ENCODE measurements at regions not wholly inside any gene's neighbourhood (a gene's known extent, or its start where the extent isn't known, plus 50 kb on each side); places are given as distances from the start of the nearest gene placed in this dataset.
A peak's percentile ranks its signal among the peaks of the same experiment; 100 is the strongest.

DNA sequence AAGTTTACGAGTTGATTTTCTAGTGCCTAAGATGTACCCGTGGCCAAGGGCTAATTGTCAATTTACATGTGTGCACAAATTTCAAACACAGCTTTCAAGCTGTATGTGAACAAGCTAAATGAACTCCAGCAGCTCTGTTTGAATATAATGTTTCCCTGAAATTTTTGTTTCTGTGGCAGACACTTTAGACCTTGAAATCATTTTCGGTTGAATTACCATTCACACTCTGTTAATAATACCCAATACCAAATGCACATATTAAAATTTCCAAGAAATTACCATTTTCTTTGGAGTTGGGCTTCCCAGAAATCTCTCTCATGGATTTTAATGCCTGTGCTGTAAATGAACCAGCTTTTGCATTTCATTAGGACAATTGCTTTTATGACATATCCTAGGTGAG is 506.1 kb upstream of the ID4 start:
- H3K9me3 ChIP-seq: no peaks in the 10 kb centered on the region
- WGBS, 5 donors: 69 to 92% (median 86%) methylated on average over 3 of the region's 3 CpGs
- no peaks in the 10 kb centered on the region for H3K27me3 ChIP-seq
- peaks cover 0 to 1% (median 0%) of the 10 kb centered on the region in 4 donors for H3K4me1 ChIP-seq
- H3K27ac ChIP-seq: no peak overlapping the region
- H3K4me3 ChIP-seq: no peak overlapping the region
- DNase-seq: no peak
- intact Hi-C loops (cut with DNase I; ENCODE audit: low total_unique reads): no loop called here
- H3K36me3 ChIP-seq: no peaks in the 10 kb centered on the region
- TF ChIP-seq CTCF (IDR thresholded peaks at IDR 0.05) (no peak), POLR2AphosphoS5 (IDR thresholded peaks at IDR 0.05) (no peak), POLR2A (IDR thresholded peaks at IDR 0.05) (no peak), EP300 (IDR thresholded peaks at IDR 0.05) (no peak)

- no peak for TF ChIP-seq EP300 (IDR thresholded peaks at IDR 0.05)
- no peak for TF ChIP-seq CTCF (IDR thresholded peaks at IDR 0.05)
- TF ChIP-seq POLR2A (IDR thresholded peaks at IDR 0.05): no peak
- TF ChIP-seq POLR2AphosphoS5 (IDR thresholded peaks at IDR 0.05): no peak
- H3K27ac ChIP-seq: no peak overlapping the region
- H3K36me3 ChIP-seq: no peaks in the 10 kb centered on the region
- intact Hi-C loops (cut with DNase I; ENCODE audit: low total_unique reads): no loop called here
- no peak overlapping the region for H3K4me3 ChIP-seq
- no peaks in the 10 kb centered on the region for H3K4me1 ChIP-seq
- no peaks in the 10 kb centered on the region for H3K27me3 ChIP-seq
- WGBS, 5 donors: 68 to 85% (median 72%) methylated on average over 7 of the region's 7 CpGs
- peak in 1 of 2 donors; percentile 29 for DNase-seq
- no peaks in the 10 kb centered on the region for H3K9me3 ChIP-seq
Observed at GRCh38 chr6:19332806-19333460, 504.2 kb upstream of the ID4 start.

- Histone ChIP-seq H3K27me3 (no peaks in the 10 kb centered on the region), H3K4me3 (no peak overlapping the region), H3K36me3 (no peaks in the 10 kb centered on the region), H3K27ac (no peak overlapping the region), H3K9me3 (no peaks in the 10 kb centered on the region), H3K4me1 (no peaks in the 10 kb centered on the region)
- intact Hi-C loops (cut with DNase I; ENCODE audit: low total_unique reads): no loop called here
- DNase-seq: no peak
- TF ChIP-seq POLR2AphosphoS5 (IDR thresholded peaks at IDR 0.05) (no peak), CTCF (IDR thresholded peaks at IDR 0.05) (no peak), POLR2A (IDR thresholded peaks at IDR 0.05) (no peak), EP300 (IDR thresholded peaks at IDR 0.05) (no peak)
- WGBS, 5 donors: 81 to 86% (median 84%) methylated on average over 3 of the region's 3 CpGs
Observed at GRCh38 chr6:19333936-19334335, 503.2 kb upstream of the ID4 start.

DNA sequence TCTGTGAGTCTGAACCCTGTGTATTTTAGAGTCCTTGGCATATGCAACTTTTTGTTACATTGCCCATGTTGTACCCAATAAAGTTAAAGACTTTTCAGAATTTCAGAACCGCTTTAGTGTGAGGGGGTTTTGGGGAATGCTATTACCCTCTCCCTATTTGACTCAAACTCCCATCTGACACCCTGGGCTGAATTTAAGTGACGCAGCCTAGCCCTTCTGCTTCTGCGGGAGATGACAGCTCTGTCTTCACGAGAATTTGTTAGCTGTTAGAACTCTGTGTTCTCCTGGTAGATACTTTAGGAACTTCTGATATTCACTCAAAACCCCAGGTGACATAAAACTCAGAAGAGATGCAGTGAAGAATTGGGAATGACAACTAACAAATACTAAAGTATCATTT is 500.6 kb upstream of the ID4 start:
- WGBS, 5 donors: 83 to 95% (median 89%) methylated on average over 4 of the region's 4 CpGs
- DNase-seq: no peak
- TF ChIP-seq EP300 (IDR thresholded peaks at IDR 0.05): no peak
- TF ChIP-seq POLR2A (IDR thresholded peaks at IDR 0.05): no peak
- no peak for TF ChIP-seq POLR2AphosphoS5 (IDR thresholded peaks at IDR 0.05)
- no peak for TF ChIP-seq CTCF (IDR thresholded peaks at IDR 0.05)
- no peak overlapping the region for H3K27ac ChIP-seq
- H3K4me3 ChIP-seq: no peak overlapping the region
- intact Hi-C loops (cut with DNase I; ENCODE audit: low total_unique reads): no loop called here
- no peaks in the 10 kb centered on the region for H3K4me1 ChIP-seq
- H3K36me3 ChIP-seq: no peaks in the 10 kb centered on the region
- H3K9me3 ChIP-seq: no peaks in the 10 kb centered on the region
- H3K27me3 ChIP-seq: no peaks in the 10 kb centered on the region
